Smooth muscle cell (in vitro differentiated cells): ENCODE measurements at regions not wholly inside any gene's neighbourhood (a gene's known extent, or its start where the extent isn't known, plus 50 kb on each side); places are given as distances from the start of the nearest gene placed in this dataset.

Experiments
- DNase-seq: peaks from one replicate; lab custom pipeline; 2025; ENCODE audit not compliant: unreplicated experiment; lab: John Stamatoyannopoulos, UW
- H2AFZ ChIP-seq: fragments of 200-600 bp; sonication (generic); 2 replicates; pipeline ENCODE4 v1.6.0; 2016; ENCODE audit warnings: antibody characterized with exemption, low read depth, mild to moderate bottlenecking
- H3F3A ChIP-seq: fragments of 200-600 bp; sonication (generic); 2 replicates; pipeline ENCODE4 v1.6.0; 2017; ENCODE audit warnings: antibody characterized with exemption, low read depth
- H3K27ac ChIP-seq: fragments of 200-600 bp; sonication (generic); 2 replicates; pipeline ENCODE4 v1.5.1; 2016; ENCODE audit warnings: low read depth, mild to moderate bottlenecking
- H3K27me3 ChIP-seq: fragments of 200-600 bp; sonication (generic); 2 replicates; pipeline ENCODE4 v1.6.1; 2016; ENCODE audit warnings: low read depth, mild to moderate bottlenecking
- H3K36me3 ChIP-seq: fragments of 200-600 bp; sonication (generic); 2 replicates; pipeline ENCODE4 v1.5.1; 2016; ENCODE audit warnings: low read depth
- H3K4me1 ChIP-seq: fragments of 200-600 bp; sonication (generic); 2 replicates; pipeline ENCODE4 v1.5.1; 2016; ENCODE audit warnings: low read depth
- H3K4me2 ChIP-seq: fragments of 200-600 bp; sonication (generic); 2 replicates; pipeline ENCODE4 v1.6.0; 2016; ENCODE audit warnings: mild to moderate bottlenecking
- H3K4me3 ChIP-seq: fragments of 200-600 bp; sonication (generic); 2 replicates; pipeline ENCODE4 v1.5.1; 2016; ENCODE audit warnings: mild to moderate bottlenecking
- H3K79me2 ChIP-seq: fragments of 200-600 bp; sonication (generic); 2 replicates; pipeline ENCODE4 v1.6.0; 2016; ENCODE audit warnings: low read depth, mild to moderate bottlenecking
- H3K9ac ChIP-seq: fragments of 200-600 bp; sonication (generic); 2 replicates; pipeline ENCODE4 v1.6.0; 2016; ENCODE audit warnings: low read depth
- H3K9me3 ChIP-seq: fragments of 200-600 bp; sonication (generic); replicated peaks from 2 replicates; pipeline ENCODE4 v1.5.1; 2016; ENCODE audit warnings: low read depth
- H4K20me1 ChIP-seq: fragments of 200-600 bp; sonication (generic); 2 replicates; pipeline ENCODE4 v1.6.0; 2016; ENCODE audit warnings: low read depth
- WGBS: methylation state at CpG from one replicate; pipeline ENCODE4 v1.1.7; 2016; ENCODE audit warnings: low lambda C conversion rate; 5-methylcytosine and 5-hydroxymethylcytosine counted together
- TF ChIP-seq, protein P1 (sequence below): fragments of 200-600 bp; sonication (generic); IDR thresholded peaks from 2 replicates; pipeline ENCODE4 v1.5.1; 2017; ENCODE audit warnings: borderline replicate concordance, mild to moderate bottlenecking, antibody characterized with exemption; ENCODE audit not compliant: insufficient read depth, poor library complexity, severe bottlenecking

DNA sequence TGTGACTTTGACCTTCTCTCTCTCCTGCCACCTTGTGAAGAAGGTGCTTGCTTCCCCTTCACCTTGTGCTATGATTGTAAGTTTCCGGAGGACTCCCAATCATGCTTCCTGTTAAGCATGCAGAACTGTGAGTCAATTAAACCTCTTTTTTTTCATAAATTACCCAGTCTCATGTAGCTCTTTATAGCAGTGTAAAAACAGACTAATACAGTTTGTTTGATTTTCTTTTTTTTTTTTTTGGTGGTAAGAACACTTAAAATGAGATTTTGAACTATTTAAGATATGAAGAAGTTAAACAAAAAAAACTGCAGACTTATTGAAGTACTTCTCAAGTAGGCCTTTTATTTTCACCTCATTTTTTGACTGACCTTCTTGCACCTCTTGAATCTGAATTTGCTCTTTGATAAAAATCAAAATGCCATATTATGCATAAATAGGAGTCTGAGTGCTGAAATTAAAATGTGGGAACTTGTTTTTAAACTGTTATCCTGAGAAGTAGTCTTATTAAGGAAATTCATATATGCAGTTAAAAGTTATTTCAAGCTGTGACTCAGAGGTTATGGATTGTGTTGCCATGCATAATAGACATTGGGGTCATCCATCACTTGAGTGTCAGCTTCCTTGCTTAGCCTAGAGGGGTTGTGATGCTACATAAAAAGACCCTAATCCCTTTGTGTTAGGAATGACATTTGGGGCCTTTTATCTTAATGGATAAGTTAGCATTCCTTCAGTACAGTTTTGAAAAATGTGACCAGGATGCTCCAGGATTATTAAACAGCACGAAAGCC is 447.9 kb upstream of the FKBP1C start:
- H3K4me2 ChIP-seq: no peak overlapping the region
- H3K79me2 ChIP-seq: no peaks in the 10 kb centered on the region
- no peak for DNase-seq
- 96% methylated on average over 2 of the region's 2 CpGs for WGBS
- TF ChIP-seq, protein P1, sequence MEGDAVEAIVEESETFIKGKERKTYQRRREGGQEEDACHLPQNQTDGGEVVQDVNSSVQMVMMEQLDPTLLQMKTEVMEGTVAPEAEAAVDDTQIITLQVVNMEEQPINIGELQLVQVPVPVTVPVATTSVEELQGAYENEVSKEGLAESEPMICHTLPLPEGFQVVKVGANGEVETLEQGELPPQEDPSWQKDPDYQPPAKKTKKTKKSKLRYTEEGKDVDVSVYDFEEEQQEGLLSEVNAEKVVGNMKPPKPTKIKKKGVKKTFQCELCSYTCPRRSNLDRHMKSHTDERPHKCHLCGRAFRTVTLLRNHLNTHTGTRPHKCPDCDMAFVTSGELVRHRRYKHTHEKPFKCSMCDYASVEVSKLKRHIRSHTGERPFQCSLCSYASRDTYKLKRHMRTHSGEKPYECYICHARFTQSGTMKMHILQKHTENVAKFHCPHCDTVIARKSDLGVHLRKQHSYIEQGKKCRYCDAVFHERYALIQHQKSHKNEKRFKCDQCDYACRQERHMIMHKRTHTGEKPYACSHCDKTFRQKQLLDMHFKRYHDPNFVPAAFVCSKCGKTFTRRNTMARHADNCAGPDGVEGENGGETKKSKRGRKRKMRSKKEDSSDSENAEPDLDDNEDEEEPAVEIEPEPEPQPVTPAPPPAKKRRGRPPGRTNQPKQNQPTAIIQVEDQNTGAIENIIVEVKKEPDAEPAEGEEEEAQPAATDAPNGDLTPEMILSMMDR: no peak
- H3K4me3 ChIP-seq: no peak overlapping the region
- no peaks in the 10 kb centered on the region for H4K20me1 ChIP-seq
- H3K27ac ChIP-seq: no peak overlapping the region
- no peaks in the 10 kb centered on the region for H3K36me3 ChIP-seq
- no peaks in the 10 kb centered on the region for H3F3A ChIP-seq
- no peaks in the 10 kb centered on the region for H3K9me3 ChIP-seq
- H3K9ac ChIP-seq: no peak overlapping the region
- H3K27me3 ChIP-seq: no peaks in the 10 kb centered on the region
- no peaks in the 10 kb centered on the region for H3K4me1 ChIP-seq
- no peak overlapping the region for H2AFZ ChIP-seq

DNA sequence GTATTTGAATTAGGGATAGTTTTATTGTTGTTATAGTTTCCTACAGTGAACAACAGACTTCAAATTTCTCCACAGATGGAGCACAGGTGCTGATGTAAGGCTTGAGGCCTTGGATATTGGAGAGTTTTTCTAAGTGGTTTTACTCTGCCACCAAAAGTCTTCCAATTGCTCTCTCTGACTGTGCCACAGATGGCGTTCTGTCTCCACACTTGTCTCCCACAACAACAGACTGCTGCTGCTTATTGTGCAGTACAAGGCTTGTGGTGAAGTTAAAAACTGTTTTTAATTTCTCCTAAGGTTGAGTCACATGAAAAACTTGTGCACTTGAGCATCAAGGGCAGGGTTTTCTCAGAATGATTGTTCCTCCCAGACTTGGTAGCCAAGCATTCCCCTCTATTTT is 460.9 kb upstream of the KHDRBS2 start:
- Histone ChIP-seq H3K4me1 (no peaks in the 10 kb centered on the region), H3K27me3 (no peaks in the 10 kb centered on the region), H3K4me3 (no peak overlapping the region), H3K4me2 (no peak overlapping the region), H3K79me2 (no peaks in the 10 kb centered on the region), H3K36me3 (no peaks in the 10 kb centered on the region), H3K9ac (no peak overlapping the region), H3F3A (no peaks in the 10 kb centered on the region), H2AFZ (no peak overlapping the region), H3K27ac (no peak overlapping the region), H3K9me3 (no peaks in the 10 kb centered on the region), H4K20me1 (no peaks in the 10 kb centered on the region)
- TF ChIP-seq, protein P1: no peak
- no peak for DNase-seq
- WGBS: 67% methylated on average over 1 of the region's 1 CpG

DNA sequence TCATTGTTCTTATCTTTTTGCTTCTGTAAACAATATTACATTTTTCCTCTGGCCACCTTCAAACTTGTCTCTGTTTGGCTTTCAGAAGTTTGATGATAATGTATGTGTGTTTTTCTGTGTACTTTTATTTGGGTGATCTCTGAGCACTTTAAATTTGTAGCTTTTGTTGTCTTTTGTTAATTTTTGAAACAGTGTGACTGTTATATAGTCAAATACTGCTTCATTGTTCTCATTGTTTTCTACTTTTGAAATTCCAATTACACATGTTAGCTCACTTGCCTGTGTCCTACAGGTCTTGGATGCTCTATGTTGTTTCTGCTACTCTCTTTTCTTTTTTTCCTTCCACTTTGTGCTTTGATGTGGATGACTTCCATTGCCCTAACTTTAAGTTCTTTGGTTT is 460.1 kb upstream of the KHDRBS2 start:
- H3F3A ChIP-seq: no peaks in the 10 kb centered on the region
- H3K9ac ChIP-seq: no peak overlapping the region
- TF ChIP-seq, protein P1: no peak
- no peaks in the 10 kb centered on the region for H3K79me2 ChIP-seq
- no peaks in the 10 kb centered on the region for H3K4me1 ChIP-seq
- H3K9me3 ChIP-seq: no peaks in the 10 kb centered on the region
- H4K20me1 ChIP-seq: no peaks in the 10 kb centered on the region
- no peak overlapping the region for H3K4me2 ChIP-seq
- no peak overlapping the region for H3K4me3 ChIP-seq
- no peaks in the 10 kb centered on the region for H3K36me3 ChIP-seq
- no peak overlapping the region for H3K27ac ChIP-seq
- H3K27me3 ChIP-seq: no peaks in the 10 kb centered on the region
- no peak for DNase-seq
- H2AFZ ChIP-seq: no peak overlapping the region

DNA sequence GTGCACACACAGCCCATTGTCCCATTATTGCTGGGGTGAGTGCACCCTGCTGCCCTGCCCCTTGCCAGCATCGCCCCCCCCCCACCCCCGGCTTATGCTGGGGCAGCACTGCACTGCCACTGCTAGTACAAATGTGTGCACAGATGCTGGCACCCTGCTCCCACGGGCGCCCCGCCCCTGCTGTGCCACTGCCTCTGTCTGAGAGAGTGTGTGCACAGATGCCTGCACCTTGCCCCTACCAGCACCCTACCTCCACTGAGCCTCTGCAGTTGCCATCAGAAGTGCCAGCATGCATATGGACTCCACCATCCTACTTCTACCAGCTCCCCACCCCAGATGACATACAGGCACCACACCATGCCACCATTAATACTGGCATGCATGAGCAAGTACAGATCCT is 454.6 kb upstream of the KHDRBS2 start:
- WGBS: 100% methylated on average over 3 of the region's 5 CpGs
- no peak overlapping the region for H3K9ac ChIP-seq

More for the DNA sequence above, 454.6 kb upstream of the KHDRBS2 start:
- Histone ChIP-seq H3F3A (no peaks in the 10 kb centered on the region), H4K20me1 (no peaks in the 10 kb centered on the region), H3K4me2 (no peak overlapping the region), H3K4me1 (no peaks in the 10 kb centered on the region), H3K79me2 (no peaks in the 10 kb centered on the region), H3K4me3 (no peak overlapping the region), H3K27ac (no peak overlapping the region), H3K9me3 (no peaks in the 10 kb centered on the region), H2AFZ (no peak overlapping the region), H3K27me3 (no peaks in the 10 kb centered on the region), H3K36me3 (no peaks in the 10 kb centered on the region)
- DNase-seq: no peak
- TF ChIP-seq, protein P1: no peak
